OCI-LY1 (cell line): ENCODE measurements at regions not wholly inside any gene's neighbourhood (a gene's known extent, or its start where the extent isn't known, plus 50 kb on each side); places are given as distances from the start of the nearest gene placed in this dataset.

ENCODE experiments used
- EZH2 ChIP-seq: fragments of 200-600 bp; sonication (generic), shearing (Covaris generic); IDR thresholded peaks from 2 replicates; pipeline ENCODE4 v1.8.0; 2017; ENCODE audit warnings: borderline replicate concordance, mixed run types, mild to moderate bottlenecking, antibody characterized with exemption, low read length, moderate library complexity, mixed read lengths
- TF ChIP-seq, protein P1 (sequence below): fragments of 200-600 bp; sonication (generic), shearing (Covaris generic); IDR thresholded peaks from 2 replicates; pipeline ENCODE4 v1.5.1; 2017; ENCODE audit warnings: mild to moderate bottlenecking, antibody characterized with exemption, low read length, moderate library complexity, mixed read lengths

GRCh38 chr6:137977814-137978213 lies 110.8 kb downstream of the TNFAIP3 start:
- TF ChIP-seq, protein P1, sequence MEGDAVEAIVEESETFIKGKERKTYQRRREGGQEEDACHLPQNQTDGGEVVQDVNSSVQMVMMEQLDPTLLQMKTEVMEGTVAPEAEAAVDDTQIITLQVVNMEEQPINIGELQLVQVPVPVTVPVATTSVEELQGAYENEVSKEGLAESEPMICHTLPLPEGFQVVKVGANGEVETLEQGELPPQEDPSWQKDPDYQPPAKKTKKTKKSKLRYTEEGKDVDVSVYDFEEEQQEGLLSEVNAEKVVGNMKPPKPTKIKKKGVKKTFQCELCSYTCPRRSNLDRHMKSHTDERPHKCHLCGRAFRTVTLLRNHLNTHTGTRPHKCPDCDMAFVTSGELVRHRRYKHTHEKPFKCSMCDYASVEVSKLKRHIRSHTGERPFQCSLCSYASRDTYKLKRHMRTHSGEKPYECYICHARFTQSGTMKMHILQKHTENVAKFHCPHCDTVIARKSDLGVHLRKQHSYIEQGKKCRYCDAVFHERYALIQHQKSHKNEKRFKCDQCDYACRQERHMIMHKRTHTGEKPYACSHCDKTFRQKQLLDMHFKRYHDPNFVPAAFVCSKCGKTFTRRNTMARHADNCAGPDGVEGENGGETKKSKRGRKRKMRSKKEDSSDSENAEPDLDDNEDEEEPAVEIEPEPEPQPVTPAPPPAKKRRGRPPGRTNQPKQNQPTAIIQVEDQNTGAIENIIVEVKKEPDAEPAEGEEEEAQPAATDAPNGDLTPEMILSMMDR: no peak
- no peak for TF ChIP-seq EZH2
